ENCODE measurements at regions not wholly inside any gene's neighbourhood (a gene's known extent, or its start where the extent isn't known, plus 50 kb on each side); places are given as distances from the start of the nearest gene placed in this dataset.

GRCh38 chr9:19513671-19514275 lies 105.0 kb downstream of the ACER2 start:
- no peak for DNase-seq
- no peak for ATAC-seq
- TF ChIP-seq CTCF (IDR thresholded peaks at IDR 0.05) = no peak
- no peaks in the 10 kb centered on the region for H3K36me3 ChIP-seq
- H3K27me3 ChIP-seq (ENCODE audit: low read depth) = no peaks in the 10 kb centered on the region
- intact Hi-C loops (cut with DNase I) = no loop called here
- no peaks in the 10 kb centered on the region for H3K4me1 ChIP-seq
- H3K4me3 ChIP-seq = no peak overlapping the region
- no peaks in the 10 kb centered on the region for H3K9me3 ChIP-seq
- H3K27ac ChIP-seq = no peak overlapping the region

GRCh38 chr9:19512103-19512832 lies 103.5 kb downstream of the ACER2 start:
- DNase-seq (no peak), ATAC-seq (no peak)
- Histone ChIP-seq H3K4me1 (no peaks in the 10 kb centered on the region), H3K4me3 (no peak overlapping the region), H3K27me3 (ENCODE audit: low read depth) (no peaks in the 10 kb centered on the region), H3K36me3 (no peaks in the 10 kb centered on the region), H3K9me3 (no peaks in the 10 kb centered on the region), H3K27ac (no peak overlapping the region)
- TF ChIP-seq CTCF (IDR thresholded peaks at IDR 0.05) = no peak
- intact Hi-C loops (cut with DNase I) = no loop called here

GRCh38 chr9:19511694-19512093 lies 102.9 kb downstream of the ACER2 start:
- ATAC-seq = no peak
- intact Hi-C loops (cut with DNase I) = no loop called here

GRCh38 chr9:19510907-19511306 lies 102.1 kb downstream of the ACER2 start:
- no peak for TF ChIP-seq CTCF (IDR thresholded peaks at IDR 0.05)
- ATAC-seq = no peak

More at GRCh38 chr9:19511694-19512093, 102.9 kb downstream of the ACER2 start:
- no peak for DNase-seq
- Histone ChIP-seq H3K4me3 (no peak overlapping the region), H3K27me3 (ENCODE audit: low read depth) (no peaks in the 10 kb centered on the region), H3K36me3 (no peaks in the 10 kb centered on the region), H3K27ac (no peak overlapping the region), H3K4me1 (no peaks in the 10 kb centered on the region), H3K9me3 (no peaks in the 10 kb centered on the region)
- no peak for TF ChIP-seq CTCF (IDR thresholded peaks at IDR 0.05)

More at GRCh38 chr9:19510907-19511306, 102.1 kb downstream of the ACER2 start:
- no peak for DNase-seq
- Histone ChIP-seq H3K36me3 (no peaks in the 10 kb centered on the region), H3K4me1 (no peaks in the 10 kb centered on the region), H3K27me3 (ENCODE audit: low read depth) (no peaks in the 10 kb centered on the region), H3K4me3 (no peak overlapping the region), H3K9me3 (no peaks in the 10 kb centered on the region), H3K27ac (no peak overlapping the region)
- intact Hi-C loops (cut with DNase I) = no loop called here
